HFFc6 (cell line): ENCODE measurements at regions not wholly inside any gene's neighbourhood (a gene's known extent, or its start where the extent isn't known, plus 50 kb on each side); places are given as distances from the start of the nearest gene placed in this dataset.

Experiments used
- DNase-seq: peaks from one replicate; pipeline ENCODE4 v3.0.0-alpha.2; 2018
- H3K27ac Mint-ChIP-seq: 2 replicates; pipeline ENCODE4 v1.8.0; 2020; ENCODE audit warnings: mild to moderate bottlenecking, mixed read lengths
- H3K27me3 Mint-ChIP-seq: 2 replicates; pipeline ENCODE4 v1.8.0; 2021; ENCODE audit warnings: mild to moderate bottlenecking, moderate library complexity, mixed read lengths; ENCODE audit not compliant: insufficient read depth
- H3K36me3 Mint-ChIP-seq: 2 replicates; pipeline ENCODE4 v1.8.0; 2021; ENCODE audit warnings: low read depth, mixed read lengths
- H3K4me1 Mint-ChIP-seq: 2 replicates; pipeline ENCODE4 v1.8.0; 2020; ENCODE audit warnings: low read depth, mixed read lengths
- H3K4me3 Mint-ChIP-seq: 2 replicates; pipeline ENCODE4 v1.8.0; 2020; ENCODE audit warnings: mild to moderate bottlenecking, moderate library complexity, mixed read lengths
- H3K9me3 Mint-ChIP-seq: 2 replicates; pipeline ENCODE4 v1.8.0; 2020; ENCODE audit warnings: mild to moderate bottlenecking, mixed read lengths
- CTCF ChIP-seq: fragments of 200-600 bp; sonication (generic); IDR thresholded peaks from 2 replicates; pipeline ENCODE4 v1.5.0; 2021; ENCODE audit warnings: antibody characterized with exemption, mild to moderate bottlenecking

DNA sequence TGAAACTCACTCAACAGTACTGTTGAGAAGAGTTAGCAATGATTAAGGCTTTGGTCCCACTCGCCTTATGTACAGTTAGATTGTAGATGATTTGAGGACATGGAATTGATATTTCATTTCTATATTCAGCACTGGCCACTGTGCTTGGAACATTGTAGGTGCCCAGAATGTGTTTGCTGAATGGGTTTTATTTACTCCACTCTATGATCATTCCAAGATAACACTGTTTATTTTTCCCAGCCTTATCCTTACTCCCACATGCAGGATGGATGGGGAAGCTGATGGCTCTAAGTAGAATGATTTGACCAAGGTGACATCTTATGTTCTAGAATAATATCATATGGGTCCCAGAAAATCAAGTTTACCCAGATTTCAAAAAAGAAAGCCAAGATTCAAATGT, 124.6 kb upstream of the RXFP2 start:
- H3K4me3 Mint-ChIP-seq, result no peak overlapping the region
- no peaks in the 10 kb centered on the region for H3K36me3 Mint-ChIP-seq
- no peak for DNase-seq
- H3K9me3 Mint-ChIP-seq, result no peaks in the 10 kb centered on the region
- H3K27ac Mint-ChIP-seq, result no peak overlapping the region
- H3K4me1 Mint-ChIP-seq, result no peaks in the 10 kb centered on the region
- TF ChIP-seq CTCF, result no peak
- peaks cover 2% of the 10 kb centered on the region for H3K27me3 Mint-ChIP-seq

- H3K9me3 Mint-ChIP-seq, result no peaks in the 10 kb centered on the region
- peaks cover 55% of the 10 kb centered on the region for H3K4me1 Mint-ChIP-seq
- H3K36me3 Mint-ChIP-seq, result no peaks in the 10 kb centered on the region
- TF ChIP-seq CTCF, result no peak
- H3K27ac Mint-ChIP-seq, result no peak overlapping the region; the same call in 1 of the 2 replicates
- H3K4me3 Mint-ChIP-seq, result peak overlapping the region; percentile 18; the same call in 1 of the 2 replicates
- H3K27me3 Mint-ChIP-seq, result no peaks in the 10 kb centered on the region
- no peak for DNase-seq
Measured at GRCh38 chr13:31625115-31625514, 114.2 kb upstream of the RXFP2 start.

DNA sequence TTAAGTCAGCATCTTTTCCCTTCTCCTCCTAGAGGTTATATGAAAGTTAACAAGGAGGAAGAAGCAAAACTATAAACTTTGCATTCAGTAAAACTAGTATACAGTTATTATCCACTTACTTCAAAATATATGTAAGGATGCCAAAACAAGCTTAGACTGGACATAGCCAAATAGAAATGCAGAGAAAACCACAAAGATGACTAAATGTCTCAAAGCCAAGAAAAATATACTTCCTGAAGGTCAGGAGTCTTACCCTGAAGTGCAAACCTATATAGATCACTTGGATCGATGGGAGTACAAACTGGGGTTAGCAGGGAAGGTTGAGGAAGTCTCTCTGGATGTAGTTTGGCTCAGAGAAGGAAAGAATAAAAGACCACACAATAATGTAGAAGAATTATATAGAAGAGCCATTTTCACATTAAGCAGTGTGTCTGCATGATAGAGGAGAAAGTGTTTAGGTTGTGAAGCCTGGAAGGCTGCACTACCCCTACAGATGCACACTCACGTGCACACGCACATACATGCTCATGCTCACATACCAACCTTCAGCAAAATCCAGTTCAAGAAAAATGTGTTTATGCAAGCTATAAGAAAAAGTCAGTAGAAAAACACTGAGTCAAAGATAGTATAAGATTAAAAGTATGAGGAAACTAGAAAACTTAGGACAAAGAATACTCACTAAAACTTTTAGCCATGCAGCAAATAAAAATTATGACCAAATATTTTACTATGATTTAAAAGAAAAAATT, 112.1 kb upstream of the RXFP2 start:
- Mint-ChIP-seq H3K9me3 (no peaks in the 10 kb centered on the region), H3K4me3 (no peak overlapping the region; the same call in 1 of the 2 replicates), H3K36me3 (no peaks in the 10 kb centered on the region), H3K4me1 (peaks cover 75% of the 10 kb centered on the region), H3K27ac (no peak overlapping the region), H3K27me3 (no peaks in the 10 kb centered on the region)
- peak; percentile 52 for DNase-seq
- TF ChIP-seq CTCF, result no peak

DNA sequence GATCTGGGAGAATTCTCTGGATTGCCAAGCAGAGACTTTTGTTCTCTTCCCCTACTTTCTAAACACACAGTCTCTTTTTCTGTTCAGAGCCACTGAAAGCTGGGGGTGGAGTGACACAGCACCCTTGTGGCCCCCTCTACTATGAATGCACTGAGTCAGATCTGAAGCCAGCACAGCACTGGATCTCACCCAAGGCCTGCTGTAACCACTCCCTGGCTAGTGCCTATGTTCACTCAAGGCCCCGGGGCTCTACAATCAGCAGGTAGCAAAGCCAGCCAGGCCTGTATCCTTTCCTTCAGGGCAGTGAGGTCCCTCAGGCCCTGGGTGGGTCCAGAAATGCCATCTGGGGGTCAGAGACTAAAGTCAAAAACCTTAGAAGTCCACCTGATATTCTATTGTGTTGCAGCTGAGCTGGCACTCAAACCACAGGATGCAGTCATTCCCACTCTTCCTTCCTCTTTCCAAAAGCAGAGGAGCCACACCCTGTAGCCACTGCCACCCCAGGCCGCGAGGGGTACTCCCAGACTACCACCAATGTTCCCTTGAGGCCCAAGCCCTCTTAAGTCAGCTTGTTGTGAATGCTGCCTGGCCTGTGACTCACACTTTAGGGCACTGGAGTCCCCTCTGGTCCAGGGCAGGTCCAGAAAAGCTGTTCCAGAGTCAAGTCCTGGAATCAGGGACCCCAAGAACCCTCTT, 110.1 kb upstream of the RXFP2 start:
- DNase-seq, result peak; percentile 46
- H3K4me1 Mint-ChIP-seq, result peaks cover 75% of the 10 kb centered on the region
- H3K36me3 Mint-ChIP-seq, result peaks cover 8% of the 10 kb centered on the region
- H3K27ac Mint-ChIP-seq, result peak overlapping the region; percentile 71
- no peaks in the 10 kb centered on the region; the same call in 1 of the 2 replicates for H3K27me3 Mint-ChIP-seq
- H3K4me3 Mint-ChIP-seq, result no peak overlapping the region
- peaks cover 14% of the 10 kb centered on the region for H3K9me3 Mint-ChIP-seq
- TF ChIP-seq CTCF, result no peak

DNA sequence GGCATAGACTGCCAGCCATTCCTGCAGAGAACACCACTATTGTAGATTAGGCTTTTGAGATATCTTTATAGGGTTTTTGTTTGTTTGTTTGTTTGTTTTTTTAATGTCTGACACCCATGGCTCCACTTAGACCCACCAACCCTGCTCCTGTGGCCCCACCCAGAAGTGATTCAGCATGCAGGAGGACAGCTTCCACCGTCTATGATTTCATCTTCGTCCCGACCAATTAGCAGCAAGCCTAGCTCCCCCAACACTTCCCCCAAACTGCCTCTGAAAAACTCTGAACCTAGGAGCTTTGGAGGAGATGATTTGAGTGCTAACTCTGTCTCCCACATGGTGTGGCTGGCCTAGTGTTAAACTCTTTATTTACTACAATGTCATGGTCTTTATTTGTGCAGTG, 108.3 kb upstream of the RXFP2 start:
- no peak overlapping the region for H3K4me3 Mint-ChIP-seq
- H3K9me3 Mint-ChIP-seq, result peaks cover 22% of the 10 kb centered on the region
- H3K36me3 Mint-ChIP-seq, result peaks cover 18% of the 10 kb centered on the region
- peaks cover 60% of the 10 kb centered on the region for H3K4me1 Mint-ChIP-seq
- H3K27ac Mint-ChIP-seq, result no peak overlapping the region
- TF ChIP-seq CTCF, result no peak
- H3K27me3 Mint-ChIP-seq, result no peaks in the 10 kb centered on the region; the same call in 1 of the 2 replicates
- DNase-seq, result no peak
